GM12872 (cell line): ENCODE measurements at regions not wholly inside any gene's neighbourhood (a gene's known extent, or its start where the extent isn't known, plus 50 kb on each side); places are given as distances from the start of the nearest gene placed in this dataset.
A peak's percentile ranks its signal among the peaks of the same experiment; 100 is the strongest.

Experiments used
- CTCF ChIP-seq: IDR thresholded peaks from 3 replicates; pipeline ENCODE4 v1.5.1; 2011; ENCODE audit warnings: low read depth, mild to moderate bottlenecking, low read length, moderate library complexity; ENCODE audit not compliant: insufficient read depth

- TF ChIP-seq CTCF: peak; percentile 40; the same call in 2 of the 3 replicates
These were observed 106.3 kb upstream of the SSBP2 start for GRCh38 chr5:81856948-81857928.

- TF ChIP-seq CTCF: no peak
These were observed 104.7 kb upstream of the SSBP2 start for GRCh38 chr5:81855591-81855990.

GRCh38 chr5:81854915-81855314 lies 104.0 kb upstream of the SSBP2 start:
- TF ChIP-seq CTCF: no peak

- 0 out of 3 replicates have a peak, but pooled peaks have one; percentile 17 for TF ChIP-seq CTCF
These were observed 103.6 kb upstream of the SSBP2 start for GRCh38 chr5:81854485-81854884.

GRCh38 chr5:81853030-81853357 lies 102.1 kb upstream of the SSBP2 start:
- no peak for TF ChIP-seq CTCF

- no peak for TF ChIP-seq CTCF
These were observed 101.6 kb upstream of the SSBP2 start for GRCh38 chr5:81852291-81853029.

- no peak for TF ChIP-seq CTCF
These were observed 100.7 kb upstream of the SSBP2 start for GRCh38 chr5:81851481-81852178.
